ENCODE measurements at regions not wholly inside any gene's neighbourhood (a gene's known extent, or its start where the extent isn't known, plus 50 kb on each side); places are given as distances from the start of the nearest gene placed in this dataset.

- intact Hi-C loops (cut with micrococcal nuclease) = no loop called here
Measured at GRCh38 chr13:89270736-89271135, 1599.6 kb downstream of the SLITRK5 start.

More at GRCh38 chr13:89270736-89271135, 1599.6 kb downstream of the SLITRK5 start:
- Histone ChIP-seq H3K9me1 (ENCODE audit: control insufficient read depth, insufficient read depth, low read length) (no peaks in the 10 kb centered on the region), H3K4me2 (ENCODE audit: insufficient read depth, low read length) (no peak overlapping the region), H3K4me3 (no peak overlapping the region), H3K9ac (ENCODE audit: insufficient read depth in 1 of 2, low read depth in 2 of 2, low read length in 2 of 2) (no peak overlapping the region), H3K79me2 (ENCODE audit: control insufficient read depth, insufficient read depth, low read length) (no peaks in the 10 kb centered on the region), H3K27me3 (ENCODE audit: control insufficient read depth in 2 of 2, insufficient read depth in 2 of 2, low read length in 2 of 2) (no peaks in the 10 kb centered on the region), H3K36me3 (ENCODE audit: control insufficient read depth, insufficient read depth, low read length) (no peaks in the 10 kb centered on the region), H3K9me3 (replicated peaks; ENCODE audit: control insufficient read depth, insufficient read depth, low read depth, low read length) (no peaks in the 10 kb centered on the region), H3K4me1 (replicated peaks in 1 of 2; ENCODE audit: control insufficient read depth in 2 of 2, insufficient read depth in 2 of 2, low read length in 2 of 2) (no peaks in the 10 kb centered on the region), H3K27ac (ENCODE audit: extremely low read depth, low read depth, low read length) (no peak overlapping the region), H2AFZ (ENCODE audit: low read depth, low read length) (no peak overlapping the region), H4K20me1 (replicated peaks; ENCODE audit: control insufficient read depth, insufficient read depth, low read length) (no peaks in the 10 kb centered on the region)
- DNase-seq (ENCODE audit: extremely low read depth in 1 of 4, low spot score in 3 of 4) = no peak
- POLR2A ChIA-PET = no interaction called here
- CTCF ChIA-PET (ENCODE audit: low intra/inter-chr PET ratio) = no interaction called here
- TF ChIP-seq ZNF134 (CRISPR knock-in tag; conservative IDR thresholded peaks at IDR 0.05) (no peak), ZNF436 (CRISPR knock-in tag; IDR thresholded peaks at IDR 0.05) (no peak), TCF15 (CRISPR knock-in tag; IDR thresholded peaks at IDR 0.05) (no peak), GMEB1 (CRISPR knock-in tag; IDR thresholded peaks at IDR 0.05) (no peak), NR0B1 (IDR thresholded peaks at IDR 0.05; ENCODE audit: partially characterized antibody) (no peak), MXD1 (CRISPR knock-in tag; IDR thresholded peaks at IDR 0.05; ENCODE audit: borderline replicate concordance, poor library complexity, severe bottlenecking) (no peak), ZC3H8 (IDR thresholded peaks at IDR 0.05) (no peak), OTX1 (CRISPR knock-in tag; IDR thresholded peaks at IDR 0.05) (no peak)
- FAIRE-seq = no peak
- WGBS (ENCODE audit: insufficient coverage, low coverage, missing lambda C conversion rate) = 0% methylated on average over 3 of the region's 3 CpGs
- BruUV-seq (replicated peaks) = no TSS peak
- in situ Hi-C loops (cut with MboI) = no loop called here
- no peak for ATAC-seq

Measured in K562 (cell line).